HEK293T (cell line): ENCODE measurements at regions not wholly inside any gene's neighbourhood (a gene's known extent, or its start where the extent isn't known, plus 50 kb on each side); places are given as distances from the start of the nearest gene placed in this dataset.

ENCODE experiments used
- ARNT ChIP-seq: fragments of 450-650 bp; IDR thresholded peaks from 2 replicates; pipeline ENCODE4 v1.6.1; 2017; ENCODE audit warnings: mild to moderate bottlenecking
- BHLHE40 ChIP-seq: fragments of 450-650 bp; IDR thresholded peaks from 2 replicates; pipeline ENCODE4 v1.6.1; 2016; ENCODE audit warnings: mild to moderate bottlenecking, moderate library complexity, borderline replicate concordance
- ELF4 ChIP-seq: fragments of 450-650 bp; IDR thresholded peaks from 2 replicates; pipeline ENCODE4 v1.6.1; 2017; ENCODE audit warnings: antibody characterized with exemption
- FOXA1 ChIP-seq: fragments of 450-650 bp; IDR thresholded peaks from 2 replicates; pipeline ENCODE4 v1.6.1; 2016; ENCODE audit warnings: mild to moderate bottlenecking
- FOXK2 ChIP-seq: fragments of 450-650 bp; IDR thresholded peaks from 2 replicates; pipeline ENCODE4 v1.6.1; 2016; ENCODE audit warnings: mild to moderate bottlenecking
- FOXM1 ChIP-seq: fragments of 450-650 bp; IDR thresholded peaks from 2 replicates; pipeline ENCODE4 v1.6.1; 2017; ENCODE audit warnings: mild to moderate bottlenecking, borderline replicate concordance
- HDGF ChIP-seq: fragments of 450-650 bp; IDR thresholded peaks from 2 replicates; pipeline ENCODE4 v1.6.1; 2017; ENCODE audit warnings: antibody characterized with exemption, borderline replicate concordance
- L3MBTL2 ChIP-seq: fragments of 450-650 bp; conservative IDR thresholded peaks from 2 replicates; pipeline ENCODE4 v1.6.1; 2016; ENCODE audit warnings: mild to moderate bottlenecking
- LEF1 ChIP-seq: fragments of 450-650 bp; IDR thresholded peaks from 2 replicates; pipeline ENCODE4 v1.6.1; 2017; ENCODE audit warnings: mild to moderate bottlenecking, borderline replicate concordance
- NFRKB ChIP-seq: fragments of 450-650 bp; IDR thresholded peaks from 2 replicates; pipeline ENCODE4 v1.6.1; 2016; ENCODE audit warnings: mild to moderate bottlenecking, moderate library complexity
- PKNOX1 ChIP-seq: fragments of 450-650 bp; IDR thresholded peaks from 2 replicates; pipeline ENCODE4 v1.6.1; 2016
- SP1 ChIP-seq: fragments of 450-650 bp; IDR thresholded peaks from 2 replicates; pipeline ENCODE4 v1.6.1; 2017
- SUZ12 ChIP-seq: fragments of 450-650 bp; IDR thresholded peaks from 2 replicates; pipeline ENCODE4 v1.6.1; 2016; ENCODE audit warnings: mild to moderate bottlenecking

- TF ChIP-seq BHLHE40 = no peak
- TF ChIP-seq NFRKB = no peak
- no peak for TF ChIP-seq SP1
- TF ChIP-seq ARNT = no peak
- TF ChIP-seq SUZ12 = no peak
- TF ChIP-seq LEF1 = no peak
- no peak for TF ChIP-seq PKNOX1
- TF ChIP-seq FOXA1 = no peak
- TF ChIP-seq FOXK2 = no peak
- TF ChIP-seq HDGF = no peak
- TF ChIP-seq FOXM1 = no peak
- no peak for TF ChIP-seq ELF4
- no peak for TF ChIP-seq L3MBTL2
Measured at GRCh38 chr3:46122091-46122490, 86.0 kb downstream of the CCR1 start.
